NCI-H146 (cell line): ENCODE measurements at regions not wholly inside any gene's neighbourhood (a gene's known extent, or its start where the extent isn't known, plus 50 kb on each side); places are given as distances from the start of the nearest gene placed in this dataset.

ENCODE experiments used
- DNase-seq: peaks from one replicate; lab custom pipeline; 2025; lab: John Stamatoyannopoulos, UW

DNA sequence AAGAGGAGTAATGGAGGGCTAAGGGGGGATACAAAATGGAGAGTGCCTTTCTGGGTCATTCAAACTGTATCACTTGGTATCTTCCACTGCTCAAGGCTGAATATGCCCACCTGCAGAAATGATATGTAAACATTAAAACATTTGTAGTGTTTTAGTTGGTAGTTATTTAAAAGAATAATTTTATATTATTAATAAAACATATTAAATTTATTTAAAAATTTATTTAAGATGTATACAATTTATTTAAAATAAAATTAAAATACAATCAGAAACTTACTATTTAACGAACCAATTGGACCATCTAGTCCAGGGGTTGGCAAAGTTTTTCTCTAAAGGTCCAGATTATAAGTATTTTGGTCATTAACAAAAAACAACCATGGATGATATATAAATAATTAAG lies 308.5 kb downstream of the PLK2 start:
- no peak for DNase-seq

GRCh38 chr5:58150926-58151325 lies 309.0 kb downstream of the PLK2 start:
- DNase-seq: no peak

DNA sequence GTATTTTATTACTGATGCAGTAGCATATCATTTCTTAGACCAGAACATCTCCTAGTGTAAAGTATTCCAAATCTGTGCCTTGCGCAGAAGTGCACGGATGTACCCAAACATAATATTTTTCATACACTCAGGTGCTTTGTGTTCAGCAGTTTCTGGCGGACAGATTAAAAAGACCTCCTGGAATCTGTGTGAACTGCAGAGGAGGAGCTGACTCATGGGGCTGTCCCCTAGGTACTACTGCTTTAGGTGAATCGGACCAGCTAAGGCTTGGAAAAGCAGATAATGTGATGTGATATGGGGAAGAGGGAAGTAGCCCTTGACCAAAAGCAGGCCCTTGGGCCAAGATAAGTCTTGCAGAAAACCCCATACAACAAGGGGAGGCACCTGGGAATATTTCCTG lies 310.1 kb downstream of the PLK2 start:
- DNase-seq: no peak

GRCh38 chr5:58149345-58149744 lies 310.5 kb downstream of the PLK2 start:
- no peak for DNase-seq

DNA sequence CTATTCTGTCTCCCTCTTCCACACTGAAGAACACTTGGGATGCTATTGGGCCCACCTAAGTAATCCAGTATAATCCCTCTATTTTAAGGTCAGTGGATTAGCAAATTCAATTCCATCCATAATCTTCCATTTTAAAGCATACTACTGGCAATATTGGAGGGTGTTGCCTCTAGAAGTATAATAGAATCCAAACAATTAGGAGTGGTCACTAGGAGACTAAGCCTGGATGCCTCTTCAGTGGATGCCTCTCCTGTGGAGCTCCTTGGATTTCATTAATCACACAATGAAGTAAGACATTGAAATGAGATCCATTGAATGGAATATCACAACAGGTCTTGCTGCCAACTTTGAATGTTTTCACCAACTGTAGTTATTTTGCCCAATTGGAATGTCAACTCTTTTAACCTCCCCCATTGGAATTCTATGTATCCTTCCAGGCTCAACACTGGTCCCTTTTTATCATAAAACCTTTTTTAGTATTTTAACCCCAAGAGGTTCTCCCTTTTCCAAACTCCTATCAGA lies 311.6 kb downstream of the PLK2 start:
- DNase-seq: no peak

DNA sequence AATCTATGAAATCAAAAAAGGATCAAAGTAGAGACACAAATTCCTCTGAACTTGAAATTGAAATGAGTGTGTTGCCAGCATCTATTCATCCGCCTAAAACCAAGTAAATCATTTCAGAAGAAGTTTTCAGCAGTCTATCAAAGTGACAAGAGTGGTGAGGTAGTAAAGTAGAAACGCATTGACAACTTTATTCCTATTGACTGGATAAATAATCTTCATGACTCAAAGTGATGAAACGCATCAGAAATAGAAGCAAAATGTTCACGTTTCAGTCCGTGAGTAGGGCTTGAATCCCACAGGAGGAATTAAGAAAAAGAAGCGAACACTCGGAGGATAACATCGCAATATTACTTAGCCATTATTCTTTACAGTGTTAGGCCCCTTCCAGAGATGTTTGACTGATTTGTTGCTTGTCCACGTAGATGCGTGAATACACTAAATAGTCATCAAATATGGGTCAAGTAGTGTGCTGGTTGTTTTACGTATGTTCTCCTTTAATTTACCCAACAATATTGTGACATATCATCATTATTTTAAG lies 314.4 kb downstream of the PLK2 start:
- no peak for DNase-seq

- DNase-seq: no peak
Measured at GRCh38 chr5:58143727-58144126, 316.2 kb downstream of the PLK2 start.

GRCh38 chr5:58143181-58143580 lies 316.7 kb downstream of the PLK2 start:
- DNase-seq: no peak

GRCh38 chr5:58138791-58139190 lies 321.1 kb downstream of the PLK2 start:
- no peak for DNase-seq

DNA sequence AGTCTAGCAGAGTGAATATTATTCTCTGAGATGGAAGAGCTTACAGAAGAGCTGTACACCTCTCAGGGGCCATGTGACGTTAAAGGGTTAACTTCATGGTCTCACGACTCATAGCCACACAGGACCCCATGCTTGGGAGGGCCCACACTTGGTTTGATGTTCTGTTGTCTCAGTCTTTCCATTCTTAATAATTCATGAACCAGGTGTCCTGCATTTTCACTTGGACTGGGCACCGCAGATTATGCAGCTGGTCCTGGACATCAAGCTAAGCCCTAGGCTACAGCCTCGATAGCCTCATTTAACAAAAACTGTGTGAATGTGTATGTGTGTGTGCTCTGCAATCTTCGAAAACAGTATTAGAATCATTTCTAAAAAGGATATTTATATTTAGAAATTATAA lies 323.5 kb downstream of the PLK2 start:
- DNase-seq: no peak

DNA sequence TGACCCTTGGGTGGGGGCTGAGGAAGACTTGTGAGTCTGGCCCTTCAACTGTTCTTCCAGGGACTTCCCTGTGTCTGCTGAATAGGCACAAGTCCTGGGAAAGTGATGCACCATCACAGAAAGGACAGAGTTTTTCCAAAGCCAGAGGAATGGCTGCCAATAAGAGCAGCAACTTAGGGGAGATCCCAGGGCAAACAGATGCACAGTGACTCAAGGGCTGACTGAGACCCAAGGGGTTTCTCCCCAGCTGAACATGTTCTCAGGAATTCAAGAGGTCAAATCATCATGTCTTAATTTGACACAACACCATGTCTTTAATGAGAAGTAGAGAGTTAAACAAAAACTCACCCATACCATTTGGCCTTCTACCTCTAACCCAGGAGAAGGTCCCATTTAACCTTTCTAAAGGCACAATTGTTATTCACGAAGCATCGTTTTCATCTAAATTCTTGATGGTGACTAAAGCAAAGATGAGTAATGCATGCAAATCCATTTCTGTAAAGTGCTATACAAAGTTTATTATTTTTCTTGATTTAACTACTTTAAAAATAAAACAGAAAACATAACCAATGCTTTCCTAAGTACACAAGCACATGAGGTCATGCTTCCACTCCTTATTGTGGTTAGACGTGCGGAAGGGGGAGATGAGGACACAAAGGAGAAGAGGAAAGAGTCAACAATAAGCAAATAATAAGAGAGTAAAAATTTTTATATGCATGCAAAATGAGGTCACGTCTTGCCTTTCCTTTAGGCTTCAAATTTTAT lies 324.1 kb downstream of the PLK2 start:
- no peak for DNase-seq

GRCh38 chr5:58133631-58134296 lies 326.1 kb downstream of the PLK2 start:
- DNase-seq: peak; percentile 23

GRCh38 chr5:58133216-58133615 lies 326.7 kb downstream of the PLK2 start:
- DNase-seq: no peak

- peak; percentile 52 for DNase-seq
Measured at GRCh38 chr5:58127255-58128220, 332.3 kb downstream of the PLK2 start.

GRCh38 chr5:58123501-58123900 lies 336.4 kb downstream of the PLK2 start:
- peak; percentile 4 for DNase-seq

GRCh38 chr5:58122848-58123392 lies 337.0 kb downstream of the PLK2 start:
- no peak for DNase-seq

- DNase-seq: peak; percentile 31
Measured at GRCh38 chr5:58122157-58122556, 337.7 kb downstream of the PLK2 start.

- DNase-seq: no peak
Measured at GRCh38 chr5:58121391-58121790, 338.5 kb downstream of the PLK2 start.

DNA sequence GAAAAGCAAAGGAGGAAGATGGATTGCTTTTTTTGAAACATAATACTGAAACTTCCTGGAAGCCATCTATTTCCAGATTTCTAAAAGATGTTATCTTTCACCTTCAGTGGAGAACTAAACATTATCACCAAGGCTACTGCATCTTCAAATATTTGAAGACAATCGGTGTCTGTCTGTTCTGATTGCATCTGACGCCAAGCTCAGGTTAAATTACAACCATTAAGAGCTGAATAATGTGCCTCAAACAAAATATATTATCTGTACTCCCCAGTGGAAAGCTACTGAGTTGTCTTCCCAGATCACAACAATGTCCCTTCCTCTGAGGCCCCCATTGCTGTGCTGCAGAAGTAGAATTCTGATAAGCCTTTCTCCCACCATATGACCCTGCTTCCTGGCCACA lies 342.3 kb downstream of the PLK2 start:
- peak; percentile 80 for DNase-seq

DNA sequence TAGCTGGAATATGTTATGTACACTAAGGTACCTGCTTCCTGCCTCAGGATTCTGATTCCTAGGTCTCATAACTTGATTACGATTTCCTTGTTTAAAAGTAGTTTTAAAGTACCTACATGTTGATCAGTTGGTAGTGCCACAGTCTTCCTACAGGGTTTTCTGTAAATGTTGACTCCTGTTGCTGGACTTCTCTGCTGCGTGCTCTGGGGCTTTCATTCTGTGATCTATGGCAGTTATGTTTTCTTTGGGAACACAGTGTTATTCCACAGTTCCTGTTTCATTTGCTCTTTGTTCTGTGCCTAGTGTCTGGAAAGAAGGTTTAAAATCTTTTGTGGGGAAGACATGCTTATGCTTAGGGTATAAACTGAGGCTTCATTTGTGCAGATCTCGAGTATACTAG lies 343.5 kb downstream of the PLK2 start:
- no peak for DNase-seq

GRCh38 chr5:58115811-58116210 lies 344.1 kb downstream of the PLK2 start:
- DNase-seq: no peak

DNA sequence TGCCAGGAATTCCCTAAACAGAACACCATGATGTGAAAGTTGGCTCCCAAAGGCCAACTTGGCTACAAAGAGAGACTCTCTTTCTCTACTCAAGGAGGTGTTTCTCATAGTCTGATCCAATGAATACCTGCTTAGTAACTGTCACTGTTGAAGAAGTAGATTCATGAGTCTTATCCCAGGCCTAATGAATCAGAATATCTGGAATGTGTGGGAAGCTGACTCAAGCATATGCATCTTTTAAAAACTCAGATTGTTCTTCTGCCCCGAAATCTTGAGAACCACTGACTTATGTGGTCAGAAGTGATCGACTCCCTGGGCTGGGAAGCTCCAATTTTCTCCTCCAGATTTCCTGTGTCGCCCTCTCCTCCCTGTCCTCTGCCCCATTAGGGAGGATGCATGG lies 345.6 kb downstream of the PLK2 start:
- DNase-seq: no peak
